Lower leg skin (tissue), 3 donors: ENCODE measurements at regions not wholly inside any gene's neighbourhood (a gene's known extent, or its start where the extent isn't known, plus 50 kb on each side); places are given as distances from the start of the nearest gene placed in this dataset.

Experiments
- CTCF ChIP-seq, 3 donors: fragments of 450-650 bp; IDR thresholded peaks; one replicate each; pipeline ENCODE4 v1.5.1; 2016; ENCODE audit warnings: antibody characterized with exemption in 3 of 3, mild to moderate bottlenecking in 3 of 3, moderate library complexity in 2 of 3
- POLR2A ChIP-seq, 2 donors: fragments of 450-650 bp; IDR thresholded peaks; one replicate each; pipeline ENCODE4 v1.6.1; 2016 to 2017; ENCODE audit warnings: antibody characterized with exemption in 2 of 2, mild to moderate bottlenecking in 1 of 2, moderate library complexity in 1 of 2

- no peak for TF ChIP-seq CTCF (IDR thresholded peaks at IDR 0.05)
- no peak for TF ChIP-seq POLR2A (IDR thresholded peaks at IDR 0.05)
Observed at GRCh38 chr1:30045304-30046090, 677.9 kb downstream of the MATN1 start.
